T-helper 1 cell treated with Interleukin-12 subunit alpha and Interleukin-12 subunit beta and Interleukin-4 antibody, amounts not matched to agents 30 ng/mL and 1 ng/mL, for 36 hours (primary cell): ENCODE measurements at regions not wholly inside any gene's neighbourhood (a gene's known extent, or its start where the extent isn't known, plus 50 kb on each side); places are given as distances from the start of the nearest gene placed in this dataset.

ENCODE experiments used
- intact Hi-C: fragments of 100-400 bp; cut with micrococcal nuclease; formaldehyde crosslinking; loops from one replicate; pipeline ENCODE4 v1.15.1; 2024

DNA sequence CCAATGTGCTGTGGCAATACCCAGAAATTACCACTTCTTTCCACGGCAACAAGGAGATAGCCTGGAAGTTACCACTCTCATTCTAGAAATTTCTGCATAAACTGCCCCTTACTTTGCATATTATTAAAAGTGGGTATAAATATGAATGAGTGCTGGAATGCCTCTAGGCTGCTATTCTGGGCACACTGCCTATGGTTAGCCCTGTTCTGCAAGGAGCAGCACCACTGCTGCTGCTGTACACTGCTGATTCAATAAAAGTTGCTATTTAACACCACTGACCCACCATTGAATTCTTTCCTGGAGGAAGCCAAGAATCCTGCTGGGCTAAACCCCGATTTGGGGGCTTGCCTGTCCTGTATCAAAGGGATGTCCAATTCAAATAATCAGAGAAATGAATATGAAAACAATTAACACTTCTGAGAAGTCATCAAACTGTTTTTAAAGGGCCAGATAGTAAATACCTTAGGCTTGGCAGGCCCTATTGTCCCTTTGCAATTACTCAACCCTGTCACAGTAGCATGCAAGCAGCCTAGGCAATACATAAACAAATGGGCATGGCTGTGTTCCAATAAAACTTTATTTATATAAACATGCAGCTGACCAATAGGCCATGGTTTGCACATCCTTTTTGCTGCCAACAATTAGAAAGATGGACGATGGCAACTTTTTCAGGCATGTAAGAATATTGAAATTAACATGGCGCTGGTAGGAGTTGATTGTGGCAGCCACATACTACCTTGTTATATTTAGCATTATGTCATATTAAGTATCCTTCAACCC, 369.4 kb upstream of the B3GALT2 start:
- intact Hi-C loops: no loop called here

GRCh38 chr1:193553564-193553963, 367.2 kb upstream of the B3GALT2 start:
- intact Hi-C loops: no loop called here

- intact Hi-C loops: no loop called here
Measured at GRCh38 chr1:193552274-193552673, 365.9 kb upstream of the B3GALT2 start.

DNA sequence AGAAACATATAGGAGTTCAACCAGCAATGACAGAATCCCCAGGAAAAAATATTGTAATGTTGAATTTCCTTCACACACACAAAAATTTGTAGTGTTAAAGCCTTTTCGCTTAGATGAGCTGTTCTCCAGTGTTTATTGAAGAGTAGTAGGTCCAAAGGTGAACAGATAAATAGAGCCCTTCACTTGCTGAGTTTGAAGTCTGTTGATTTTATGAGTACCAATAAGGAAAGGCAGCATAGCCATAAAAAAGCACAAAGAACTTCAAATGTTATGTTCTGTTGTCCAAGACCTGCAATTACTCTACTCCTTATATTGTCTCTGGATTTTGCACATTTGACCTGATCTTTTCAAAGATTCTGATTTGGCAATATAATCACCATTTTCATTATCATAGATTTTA, 362.7 kb upstream of the B3GALT2 start:
- intact Hi-C loops: loop anchor here (10.0 kb wide), 1 partner anchor 506 kb away; no protein-coding TSS in a partner anchor

GRCh38 chr1:193545171-193545570, 358.8 kb upstream of the B3GALT2 start:
- intact Hi-C loops: loop anchor here (10.0 kb wide), 1 partner anchor 510 kb away; no protein-coding TSS in a partner anchor

- intact Hi-C loops: loop anchor here (10.0 kb wide), 1 partner anchor 512 kb away; no protein-coding TSS in a partner anchor
Measured at GRCh38 chr1:193543259-193543658, 356.8 kb upstream of the B3GALT2 start.

DNA sequence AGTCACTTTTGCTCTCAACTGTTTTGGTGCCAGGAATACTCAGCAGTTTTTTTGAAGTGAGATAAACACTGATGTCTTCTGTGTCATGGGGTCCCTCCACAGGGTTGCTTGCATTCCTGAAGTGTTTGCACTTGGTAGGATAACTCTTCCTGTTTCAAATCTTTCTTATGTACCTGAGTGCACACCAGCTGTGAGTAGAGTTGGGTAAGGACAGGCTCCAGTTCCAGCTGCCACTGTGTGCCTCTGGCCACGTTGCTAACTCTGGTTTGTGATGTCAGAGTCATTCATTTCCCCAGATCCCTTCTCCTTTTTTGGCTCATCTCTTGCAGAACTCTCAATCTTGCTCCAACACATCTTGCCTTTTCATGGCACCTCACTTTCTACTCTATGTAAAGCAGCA, 356.3 kb upstream of the B3GALT2 start:
- intact Hi-C loops: loop anchor here (10.0 kb wide), 1 partner anchor 512 kb away; no protein-coding TSS in a partner anchor

DNA sequence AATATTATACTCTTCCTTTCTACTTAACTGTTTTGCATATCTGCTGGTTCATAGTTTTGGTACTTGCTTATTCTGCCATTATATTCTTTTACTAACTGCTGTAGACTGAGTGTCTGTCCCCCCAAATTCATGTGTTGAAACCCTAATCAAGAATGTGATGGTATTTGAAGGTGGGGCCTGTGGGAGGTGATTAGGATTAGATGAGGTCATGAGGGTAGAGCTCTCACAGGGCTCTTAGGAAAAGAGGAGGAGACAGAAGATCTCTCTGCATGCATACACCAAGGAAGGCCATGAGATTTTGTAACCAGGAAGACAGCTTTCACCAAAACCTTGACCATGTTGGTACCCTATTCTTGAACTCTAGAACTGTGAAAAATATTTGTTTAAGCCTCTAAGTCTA, 354.1 kb upstream of the B3GALT2 start:
- intact Hi-C loops: loop anchor here (1.0 to 10.0 kb wide), 3 partner anchors 29 to 514 kb away; no protein-coding TSS in a partner anchor

- intact Hi-C loops: loop anchor here (1.0 to 10.0 kb wide), 8 partner anchors 29 to 757 kb away; no protein-coding TSS in a partner anchor
Measured at GRCh38 chr1:193539731-193540459, 353.5 kb upstream of the B3GALT2 start.

DNA sequence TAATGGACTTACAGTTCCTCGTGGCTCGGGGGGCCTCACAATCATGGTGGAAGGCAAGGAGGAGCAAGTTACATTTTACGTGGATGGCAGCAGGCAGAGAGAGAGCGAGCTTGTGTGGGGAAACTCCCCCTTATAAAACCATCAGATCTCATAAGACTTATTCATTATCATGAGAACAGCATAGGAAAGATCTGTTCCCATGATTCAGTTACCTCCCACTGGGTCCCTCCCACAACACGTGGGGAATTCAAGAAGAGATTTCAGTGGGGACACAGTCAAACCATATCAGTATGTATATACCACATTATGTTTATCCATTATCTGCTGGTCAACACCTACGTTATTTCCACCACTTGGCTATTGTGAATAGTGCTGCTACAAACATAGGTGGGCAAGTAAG, 352.3 kb upstream of the B3GALT2 start:
- intact Hi-C loops: loop anchor here (1.0 to 5.0 kb wide), 5 partner anchors 54 to 759 kb away; no protein-coding TSS in a partner anchor

GRCh38 chr1:193538003-193538354, 351.6 kb upstream of the B3GALT2 start:
- intact Hi-C loops: loop anchor here (5.0 kb wide), 4 partner anchors 296 to 759 kb away; no protein-coding TSS in a partner anchor

DNA sequence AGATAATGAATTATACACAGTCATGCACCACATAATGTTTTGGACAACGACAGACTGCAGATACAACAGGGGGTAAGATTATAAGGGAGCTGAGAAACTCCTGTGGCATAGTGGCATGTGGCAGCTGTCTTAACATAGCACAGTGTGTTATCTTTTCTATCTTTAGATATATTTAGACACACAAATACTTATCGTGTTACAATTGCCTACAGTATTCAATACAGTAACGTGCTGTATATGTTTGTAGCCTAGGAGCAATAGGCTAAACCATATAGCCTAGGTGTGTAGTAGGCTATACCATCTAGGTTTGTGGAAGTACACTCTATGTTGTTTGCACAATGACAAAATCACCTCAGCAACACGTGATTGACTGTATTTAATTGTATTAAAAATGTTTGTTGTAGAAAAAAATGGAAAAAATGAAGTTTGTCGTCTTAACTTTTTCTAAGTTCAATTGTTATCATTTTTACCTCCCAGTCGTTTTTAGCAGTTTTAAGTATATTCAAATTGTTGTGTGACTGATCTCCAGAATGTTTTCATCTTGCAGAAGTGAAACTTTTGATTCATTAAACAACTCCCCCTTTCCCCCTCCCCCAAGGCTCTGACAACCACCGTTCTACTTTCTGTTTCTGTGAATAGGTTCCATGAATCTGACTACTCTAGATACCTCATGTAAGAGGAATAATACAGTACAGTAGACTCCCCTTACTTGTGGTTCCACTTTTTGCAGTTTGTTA, 351.0 kb upstream of the B3GALT2 start:
- intact Hi-C loops: loop anchor here (1.0 to 5.0 kb wide), 11 partner anchors 11 to 760 kb away; partner anchors contain the start of gene RGS2

DNA sequence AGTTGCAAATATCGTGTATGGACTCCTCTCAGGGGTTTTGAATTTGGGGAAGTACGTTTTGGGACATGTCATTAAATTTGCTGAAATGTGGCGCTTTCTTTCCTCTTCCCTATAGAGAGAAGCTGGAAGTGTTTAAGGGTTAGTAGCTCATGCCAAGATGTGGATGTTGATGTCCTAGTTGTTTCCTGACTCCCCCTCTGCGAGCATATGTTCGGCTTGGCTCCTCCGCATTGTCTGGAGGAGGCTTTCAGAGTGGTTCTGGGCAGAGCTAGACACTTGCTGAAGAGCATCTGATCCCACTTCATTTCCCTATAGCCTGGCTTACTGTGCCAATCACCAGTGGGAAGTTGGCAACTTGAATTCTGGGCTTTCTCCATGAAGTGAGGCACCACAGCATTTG, 347.4 kb upstream of the B3GALT2 start:
- intact Hi-C loops: no loop called here

GRCh38 chr1:193525917-193526710, 339.7 kb upstream of the B3GALT2 start:
- intact Hi-C loops: loop anchor here (1.0 kb wide), 2 partner anchors 11 to 24 kb away; no protein-coding TSS in a partner anchor

DNA sequence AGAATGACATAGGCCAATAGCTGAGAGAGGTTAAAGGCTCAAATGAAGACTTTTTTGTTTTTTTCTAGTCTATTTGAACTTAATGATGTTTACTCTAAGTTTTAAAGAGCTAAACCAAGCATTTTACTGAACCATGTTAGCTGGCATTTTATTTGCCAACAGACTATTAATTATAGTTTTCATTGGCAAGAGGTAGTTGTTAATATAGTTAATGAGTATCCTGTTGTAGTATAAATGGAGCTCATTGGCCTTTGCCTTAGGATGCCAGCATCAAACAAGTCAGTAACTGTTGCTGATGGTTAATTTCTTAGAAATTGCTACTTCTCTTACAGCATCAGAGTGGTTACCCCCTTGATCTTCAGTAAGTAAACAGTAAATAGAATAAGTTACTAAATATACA, 339.0 kb upstream of the B3GALT2 start:
- intact Hi-C loops: no loop called here

DNA sequence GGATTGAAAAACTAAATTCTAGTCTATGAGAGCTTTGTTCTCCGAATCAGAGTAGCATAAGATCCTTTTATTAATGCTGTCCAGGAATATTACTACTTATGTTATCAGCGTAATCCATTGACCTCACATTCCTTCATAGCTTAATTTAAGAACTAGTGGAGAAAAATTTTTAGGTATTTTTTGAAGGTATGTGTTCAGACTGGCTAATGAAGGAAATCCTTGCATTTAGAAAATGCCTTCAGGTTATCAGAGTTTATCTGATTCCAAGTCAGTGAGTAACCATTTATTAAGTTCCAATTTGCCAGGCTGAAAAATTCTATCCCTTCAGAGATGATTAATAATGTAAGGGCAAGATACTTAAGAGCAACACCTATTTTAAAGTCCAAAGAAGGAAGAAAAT, 338.2 kb upstream of the B3GALT2 start:
- intact Hi-C loops: no loop called here

GRCh38 chr1:193524021-193524420, 337.6 kb upstream of the B3GALT2 start:
- intact Hi-C loops: no loop called here

- intact Hi-C loops: no loop called here
Measured at GRCh38 chr1:193520472-193520871, 334.1 kb upstream of the B3GALT2 start.

DNA sequence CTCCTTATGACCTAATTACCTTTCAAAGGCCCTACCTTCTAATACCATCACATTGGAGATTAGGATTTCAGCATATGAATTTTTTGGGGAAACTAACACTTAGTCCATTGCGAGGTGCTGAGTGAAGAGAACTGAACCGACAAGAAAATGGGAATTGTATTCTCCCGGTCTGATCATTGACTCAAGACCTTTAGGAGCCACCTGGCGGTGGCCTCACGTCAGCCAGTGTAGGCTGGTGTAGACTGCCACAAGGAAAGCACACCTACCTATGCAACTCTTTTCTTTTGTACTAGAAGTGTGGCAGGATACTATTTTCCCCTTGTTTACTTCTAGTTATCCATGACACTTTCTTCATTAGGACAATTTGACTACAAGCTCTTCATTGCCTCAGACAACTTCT, 333.5 kb upstream of the B3GALT2 start:
- intact Hi-C loops: no loop called here

- intact Hi-C loops: no loop called here
Measured at GRCh38 chr1:193516755-193517388, 330.5 kb upstream of the B3GALT2 start.
